ENCODE measurements at regions not wholly inside any gene's neighbourhood (a gene's known extent, or its start where the extent isn't known, plus 50 kb on each side); places are given as distances from the start of the nearest gene placed in this dataset.
A peak's percentile ranks its signal among the peaks of the same experiment; 100 is the strongest.

GRCh38 chr6:3919130-3919628, 70.0 kb downstream of the FAM50B start:
- TF ChIP-seq CEBPB (IDR thresholded peaks at IDR 0.05; ENCODE audit: low read depth, low read length) (0 out of 2 replicates have a peak, but pooled peaks have one; percentile 13), MAFK (IDR thresholded peaks at IDR 0.05; ENCODE audit: low read depth, low read length) (no peak), USF2 (IDR thresholded peaks at IDR 0.05; ENCODE audit: low read depth, low read length) (no peak), MAZ (IDR thresholded peaks at IDR 0.05; ENCODE audit: borderline replicate concordance, low read depth, low read length) (no peak), CHD1 (IDR thresholded peaks at IDR 0.05; ENCODE audit: low read depth, low read length) (no peak)
- TF ChIP-seq, protein P1, sequence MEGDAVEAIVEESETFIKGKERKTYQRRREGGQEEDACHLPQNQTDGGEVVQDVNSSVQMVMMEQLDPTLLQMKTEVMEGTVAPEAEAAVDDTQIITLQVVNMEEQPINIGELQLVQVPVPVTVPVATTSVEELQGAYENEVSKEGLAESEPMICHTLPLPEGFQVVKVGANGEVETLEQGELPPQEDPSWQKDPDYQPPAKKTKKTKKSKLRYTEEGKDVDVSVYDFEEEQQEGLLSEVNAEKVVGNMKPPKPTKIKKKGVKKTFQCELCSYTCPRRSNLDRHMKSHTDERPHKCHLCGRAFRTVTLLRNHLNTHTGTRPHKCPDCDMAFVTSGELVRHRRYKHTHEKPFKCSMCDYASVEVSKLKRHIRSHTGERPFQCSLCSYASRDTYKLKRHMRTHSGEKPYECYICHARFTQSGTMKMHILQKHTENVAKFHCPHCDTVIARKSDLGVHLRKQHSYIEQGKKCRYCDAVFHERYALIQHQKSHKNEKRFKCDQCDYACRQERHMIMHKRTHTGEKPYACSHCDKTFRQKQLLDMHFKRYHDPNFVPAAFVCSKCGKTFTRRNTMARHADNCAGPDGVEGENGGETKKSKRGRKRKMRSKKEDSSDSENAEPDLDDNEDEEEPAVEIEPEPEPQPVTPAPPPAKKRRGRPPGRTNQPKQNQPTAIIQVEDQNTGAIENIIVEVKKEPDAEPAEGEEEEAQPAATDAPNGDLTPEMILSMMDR (conservative IDR thresholded peaks at IDR 0.05; ENCODE audit: low read depth, low read length), result no peak

More at GRCh38 chr6:3919130-3919628, 70.0 kb downstream of the FAM50B start:
- ChIA-PET CTCF (no interaction called here), POLR2A (ENCODE audit: unreplicated experiment) (no interaction called here)
- H2AK5ac ChIP-seq (ENCODE audit: low read depth, low read length), result no peak overlapping the region
- no TSS peak for BruUV-seq (replicated peaks)
- H3K18ac ChIP-seq (ENCODE audit: low read depth, low read length), result no peak overlapping the region; the same call in 1 of the 2 replicates
- H3K27me3 ChIP-seq (ENCODE audit: control insufficient read depth, insufficient read depth, low read length), result no peaks in the 10 kb centered on the region
- in situ Hi-C loops (cut with MboI; ENCODE audit: low sequenced_read_pairs), result no loop called here
- no peaks in the 10 kb centered on the region for H4K20me1 ChIP-seq (ENCODE audit: insufficient read depth, low read length)
- H3K23ac ChIP-seq (ENCODE audit: low read depth, low read length), result no peak overlapping the region
- H3K56ac ChIP-seq (ENCODE audit: extremely low read depth, insufficient read depth, low read length), result no peak overlapping the region
- H3K14ac ChIP-seq (replicated peaks; ENCODE audit: low read depth, low read length), result no peak overlapping the region
- intact Hi-C loops (cut with micrococcal nuclease), result no loop called here
- H3K4me2 ChIP-seq (ENCODE audit: low read depth, low read length), result no peak overlapping the region
- H2AFZ ChIP-seq (replicated peaks; ENCODE audit: low read length, poor library complexity), result no peak overlapping the region
- no peaks in the 10 kb centered on the region for H3K9me3 ChIP-seq (ENCODE audit: control insufficient read depth, insufficient read depth, low read length)
- H2BK20ac ChIP-seq (ENCODE audit: low read depth, low read length), result no peak overlapping the region
- H2BK15ac ChIP-seq (ENCODE audit: low read depth, low read length), result no peak overlapping the region
- H3K4me1 ChIP-seq (ENCODE audit: control insufficient read depth, insufficient read depth, low read length), result no peaks in the 10 kb centered on the region; the same call in 1 of the 2 replicates
- peak; percentile 17 for DNase-seq
- no peak overlapping the region for H3K27ac ChIP-seq (ENCODE audit: insufficient read depth, low read length)
- H2BK5ac ChIP-seq (ENCODE audit: low read depth, low read length, poor library complexity, severe bottlenecking), result no peak overlapping the region
- H3K9me1 ChIP-seq (ENCODE audit: insufficient read depth, low read length), result peaks cover 3% of the 10 kb centered on the region; the same call in 1 of the 2 replicates
- H4K8ac ChIP-seq (ENCODE audit: low read depth in 2 of 2, low read length in 2 of 2), result no peak overlapping the region
- peak overlapping the region; percentile 33; the same call in 1 of the 2 replicates for H2BK120ac ChIP-seq (ENCODE audit: low read depth, low read length)
- no peak overlapping the region for H2AK9ac ChIP-seq (replicated peaks; ENCODE audit: low read depth, low read length, poor library complexity)
- H3K9ac ChIP-seq (ENCODE audit: low read depth, low read length), result no peak overlapping the region
- dilution Hi-C loops (cut with HindIII; ENCODE audit: low sequenced_read_pairs, unreplicated experiment), result no loop called here
- ATAC-seq (ENCODE audit: low read depth), result no peak
- H4K5ac ChIP-seq (ENCODE audit: low read depth, low read length), result no peak overlapping the region
- WGBS, 2 experiments (ENCODE audit: extremely low coverage in 2 of 2, insufficient read length in 1 of 2), result no CpG with 5 or more reads among the region's 6 CpGs
- H3K79me1 ChIP-seq (ENCODE audit: low read depth in 1 of 2, low read length in 2 of 2), result no peaks in the 10 kb centered on the region
- H3K4ac ChIP-seq (ENCODE audit: low read depth, low read length), result no peak overlapping the region
- H3K4me3 ChIP-seq (ENCODE audit: insufficient read depth, low read depth, low read length), result no peak overlapping the region
- no peak overlapping the region for H4K91ac ChIP-seq (ENCODE audit: insufficient read depth, low read depth, low read length)
- H3K36me3 ChIP-seq (ENCODE audit: control insufficient read depth, insufficient read depth, low read length), result no peaks in the 10 kb centered on the region

Data from IMR-90 (cell line).